ENCODE measurements at regions not wholly inside any gene's neighbourhood (a gene's known extent, or its start where the extent isn't known, plus 50 kb on each side); places are given as distances from the start of the nearest gene placed in this dataset.
A peak's percentile ranks its signal among the peaks of the same experiment; 100 is the strongest.

DNA sequence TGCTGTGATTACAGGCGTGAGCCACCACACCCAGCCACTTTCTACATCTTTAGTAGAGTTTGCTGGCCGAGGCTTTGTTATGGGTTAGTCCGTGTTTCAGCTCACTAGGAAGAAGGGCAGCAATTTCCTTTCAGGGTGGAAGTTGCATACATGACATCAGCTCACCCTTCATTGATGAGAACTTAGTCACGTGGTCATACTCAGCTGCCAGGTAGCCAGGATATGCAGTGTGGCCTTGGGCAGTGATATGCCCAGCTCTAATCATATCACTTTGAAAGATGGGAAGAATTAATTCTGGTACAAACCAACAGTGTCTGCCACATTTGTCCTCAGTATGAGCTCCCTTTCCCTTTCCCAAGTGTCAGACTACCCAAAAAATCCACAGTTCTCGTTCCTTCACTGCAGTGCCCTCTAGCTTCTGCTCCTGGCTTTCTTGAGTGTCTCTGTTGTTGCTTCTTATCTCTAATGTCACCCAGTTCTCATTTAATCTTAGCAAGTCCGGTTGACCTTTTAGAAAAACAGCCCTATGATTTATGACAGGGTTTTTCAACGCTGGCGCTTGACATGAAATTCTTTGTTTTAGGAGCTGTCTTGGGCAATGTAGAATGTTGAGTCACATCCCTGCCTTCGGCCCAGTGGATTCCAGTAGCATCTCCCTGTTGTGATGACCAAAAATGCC lies 108.7 kb upstream of the ITGB1 start:
- no peak for DNase-seq (ENCODE audit: low read depth, low spot score)
- in situ Hi-C loops (cut with HindIII; ENCODE audit: low sequenced_read_pairs) = no loop called here
- TF ChIP-seq, protein P1, sequence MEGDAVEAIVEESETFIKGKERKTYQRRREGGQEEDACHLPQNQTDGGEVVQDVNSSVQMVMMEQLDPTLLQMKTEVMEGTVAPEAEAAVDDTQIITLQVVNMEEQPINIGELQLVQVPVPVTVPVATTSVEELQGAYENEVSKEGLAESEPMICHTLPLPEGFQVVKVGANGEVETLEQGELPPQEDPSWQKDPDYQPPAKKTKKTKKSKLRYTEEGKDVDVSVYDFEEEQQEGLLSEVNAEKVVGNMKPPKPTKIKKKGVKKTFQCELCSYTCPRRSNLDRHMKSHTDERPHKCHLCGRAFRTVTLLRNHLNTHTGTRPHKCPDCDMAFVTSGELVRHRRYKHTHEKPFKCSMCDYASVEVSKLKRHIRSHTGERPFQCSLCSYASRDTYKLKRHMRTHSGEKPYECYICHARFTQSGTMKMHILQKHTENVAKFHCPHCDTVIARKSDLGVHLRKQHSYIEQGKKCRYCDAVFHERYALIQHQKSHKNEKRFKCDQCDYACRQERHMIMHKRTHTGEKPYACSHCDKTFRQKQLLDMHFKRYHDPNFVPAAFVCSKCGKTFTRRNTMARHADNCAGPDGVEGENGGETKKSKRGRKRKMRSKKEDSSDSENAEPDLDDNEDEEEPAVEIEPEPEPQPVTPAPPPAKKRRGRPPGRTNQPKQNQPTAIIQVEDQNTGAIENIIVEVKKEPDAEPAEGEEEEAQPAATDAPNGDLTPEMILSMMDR (IDR thresholded peaks at IDR 0.05; ENCODE audit: low read depth, low read length) = no peak
- H3K4me3 ChIP-seq (ENCODE audit: low read depth, low read length) = no peak overlapping the region

DNA sequence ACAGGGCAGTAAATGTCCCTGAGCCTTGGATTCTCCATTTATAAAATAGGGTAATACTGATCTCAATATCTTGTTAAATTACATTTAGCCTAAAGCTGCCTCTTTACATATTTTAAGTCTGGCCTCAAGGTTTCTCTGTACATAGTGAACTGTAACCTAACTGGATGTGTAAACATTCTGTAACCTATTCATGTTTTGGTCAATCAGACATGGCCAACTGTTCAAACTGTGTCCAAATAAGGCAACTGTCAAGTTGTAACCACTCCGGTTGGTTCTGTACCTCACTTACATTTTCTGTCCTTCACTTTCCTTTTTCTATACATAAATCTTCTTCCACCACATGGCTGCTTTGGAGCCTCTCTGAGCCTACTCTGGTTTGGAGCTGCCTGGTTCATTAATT lies 107.1 kb upstream of the ITGB1 start:
- no peak for DNase-seq (ENCODE audit: low read depth, low spot score)
- TF ChIP-seq, protein P1 (IDR thresholded peaks at IDR 0.05; ENCODE audit: low read depth, low read length) = no peak
- no peak overlapping the region for H3K4me3 ChIP-seq (ENCODE audit: low read depth, low read length)
- in situ Hi-C loops (cut with HindIII; ENCODE audit: low sequenced_read_pairs) = no loop called here

DNA sequence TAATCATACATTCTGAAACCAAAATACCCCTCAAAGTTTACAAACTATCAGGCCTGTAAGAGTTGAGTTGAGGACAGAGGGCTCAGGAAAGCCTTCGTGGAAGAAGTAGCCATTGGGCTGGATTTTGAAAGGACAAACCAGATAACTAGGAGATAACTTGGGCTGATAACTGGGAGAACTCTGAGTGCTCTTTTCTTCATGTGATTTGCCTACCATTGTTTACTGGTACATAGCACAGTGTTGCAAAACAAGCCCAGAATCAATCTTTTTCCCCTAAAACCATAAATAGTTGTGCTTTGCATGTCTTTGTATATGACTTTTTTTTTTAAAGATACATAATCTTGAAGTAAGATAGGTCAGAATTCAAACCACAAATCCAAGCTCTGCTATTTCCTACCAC lies 106.7 kb upstream of the ITGB1 start:
- in situ Hi-C loops (cut with HindIII; ENCODE audit: low sequenced_read_pairs) = no loop called here
- DNase-seq (ENCODE audit: low read depth, low spot score) = no peak
- TF ChIP-seq, protein P1 (IDR thresholded peaks at IDR 0.05; ENCODE audit: low read depth, low read length) = no peak
- no peak overlapping the region for H3K4me3 ChIP-seq (ENCODE audit: low read depth, low read length)

DNA sequence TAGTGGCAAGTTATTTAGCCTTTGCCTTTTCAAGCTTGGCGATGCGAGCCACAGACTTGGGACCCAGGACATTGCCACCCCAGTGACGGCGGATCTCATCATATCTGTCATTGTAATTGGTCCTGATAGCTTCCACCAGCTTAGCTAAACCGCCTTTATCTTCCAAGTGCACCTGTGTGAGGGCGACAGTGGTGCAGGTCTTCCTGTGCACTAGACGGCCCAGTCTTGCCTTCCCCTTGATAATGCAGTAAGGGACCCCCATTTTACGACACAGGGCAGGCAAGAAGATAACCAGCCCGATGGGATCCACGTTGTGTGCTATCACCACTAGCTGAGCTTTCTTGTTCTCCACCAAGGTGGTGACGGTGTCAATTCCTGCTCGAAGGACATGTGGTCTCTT lies 99.6 kb upstream of the ITGB1 start:
- in situ Hi-C loops (cut with HindIII; ENCODE audit: low sequenced_read_pairs) = no loop called here
- DNase-seq (ENCODE audit: low read depth, low spot score) = no peak
- H3K4me3 ChIP-seq (ENCODE audit: low read depth, low read length) = no peak overlapping the region
- TF ChIP-seq, protein P1 (IDR thresholded peaks at IDR 0.05; ENCODE audit: low read depth, low read length) = no peak

DNA sequence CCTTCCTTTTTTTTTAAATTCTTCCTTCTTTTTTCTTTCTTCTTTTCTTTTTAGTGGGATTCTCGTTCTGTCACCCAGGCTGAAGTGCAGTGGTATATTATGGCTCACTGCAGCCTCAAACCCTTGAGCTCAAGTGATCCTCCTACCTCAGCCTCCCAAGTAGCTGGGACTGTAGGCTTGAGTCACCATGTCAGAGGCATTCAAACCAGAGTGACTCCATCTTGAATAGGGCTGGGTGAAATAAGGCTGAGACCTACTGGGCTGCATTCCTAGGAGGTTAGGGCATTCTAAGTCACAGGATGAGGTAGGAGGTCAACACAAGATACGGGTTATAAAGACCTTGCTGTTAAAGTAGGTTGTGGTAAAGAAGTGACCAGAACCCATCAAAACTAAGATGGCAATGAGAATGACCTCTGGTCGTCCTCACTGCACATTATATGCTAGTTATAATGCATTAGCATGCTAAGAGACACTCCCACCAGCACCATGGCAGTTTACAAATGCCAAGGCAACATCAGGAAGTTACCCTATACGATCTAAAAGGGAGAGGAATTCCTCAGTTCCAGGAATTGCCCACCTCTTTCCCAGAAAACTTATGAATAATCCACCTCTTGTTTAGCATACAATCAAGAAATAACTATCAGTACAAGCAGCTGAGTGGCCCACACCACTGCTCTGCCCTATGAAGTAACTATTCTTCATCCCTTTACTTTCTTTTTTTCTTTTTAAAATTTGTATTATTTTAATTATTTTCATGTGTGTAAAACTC lies 99.0 kb upstream of the ITGB1 start:
- DNase-seq (ENCODE audit: low read depth, low spot score) = no peak
- TF ChIP-seq, protein P1 (IDR thresholded peaks at IDR 0.05; ENCODE audit: low read depth, low read length) = no peak
- H3K4me3 ChIP-seq (ENCODE audit: low read depth, low read length) = no peak overlapping the region
- in situ Hi-C loops (cut with HindIII; ENCODE audit: low sequenced_read_pairs) = no loop called here

DNA sequence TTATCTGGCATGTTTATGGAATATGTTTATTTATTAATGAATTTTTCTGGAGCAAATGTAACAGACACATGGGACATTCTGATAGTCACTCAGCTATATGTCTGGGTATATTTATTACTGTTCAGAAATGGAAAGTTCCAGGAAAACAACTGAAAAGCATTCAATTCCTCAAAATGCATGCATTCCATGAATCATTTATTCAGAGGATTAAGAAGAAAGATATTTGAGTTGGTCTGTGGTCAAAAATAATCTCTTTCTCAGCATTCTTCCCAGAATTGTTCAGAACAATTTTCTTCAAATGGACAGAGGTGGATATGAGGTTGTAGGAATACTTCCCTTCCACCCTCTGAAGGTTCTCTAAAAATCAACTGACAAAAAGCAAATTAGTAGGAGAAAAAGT lies 97.6 kb upstream of the ITGB1 start:
- in situ Hi-C loops (cut with HindIII; ENCODE audit: low sequenced_read_pairs) = no loop called here
- DNase-seq (ENCODE audit: low read depth, low spot score) = peak; percentile 55
- no peak overlapping the region for H3K4me3 ChIP-seq (ENCODE audit: low read depth, low read length)
- TF ChIP-seq, protein P1 (IDR thresholded peaks at IDR 0.05; ENCODE audit: low read depth, low read length) = no peak

Measured in astrocyte of the spinal cord (primary cell).